GM23338 (cell line): ENCODE measurements at regions not wholly inside any gene's neighbourhood (a gene's known extent, or its start where the extent isn't known, plus 50 kb on each side); places are given as distances from the start of the nearest gene placed in this dataset.
"Not testable (repeated sequence)": the region's sequence is repeated elsewhere in the genome, so short reads cannot be mapped to it uniquely, and the experiment has no call there.

ENCODE experiments used
- ATAC-seq: fragments of 200-7000 bp; cut with Tn5 transposase; 3 replicates; pipeline ENCODE4 v1.9.1; 2020
- DNase-seq: peaks from one replicate; pipeline ENCODE4 v3.0.0-alpha.2; 2015; ENCODE audit warnings: low spot score
- H2AFZ ChIP-seq: fragments of 200-600 bp; sonication (generic); 2 replicates; pipeline ENCODE4 v1.8.0; 2016; ENCODE audit warnings: antibody characterized with exemption, mild to moderate bottlenecking, moderate library complexity
- H3F3A ChIP-seq: fragments of 200-600 bp; sonication (generic); replicated peaks from 2 replicates; pipeline ENCODE4 v1.8.0; 2017; ENCODE audit warnings: antibody characterized with exemption, mixed run types, low read depth
- H3K27ac ChIP-seq: fragments of 200-600 bp; sonication (generic); 2 replicates; pipeline ENCODE4 v1.6.1; 2016; ENCODE audit warnings: low read depth
- H3K27me3 ChIP-seq: fragments of 200-600 bp; sonication (generic); 2 replicates; pipeline ENCODE4 v1.8.0; 2016; ENCODE audit warnings: mild to moderate bottlenecking, mixed run types, moderate library complexity; ENCODE audit not compliant: insufficient read depth
- H3K36me3 ChIP-seq: fragments of 200-600 bp; sonication (generic); 2 replicates; pipeline ENCODE4 v1.8.0; 2016; ENCODE audit warnings: mild to moderate bottlenecking; ENCODE audit not compliant: insufficient read depth
- H3K4me1 ChIP-seq: fragments of 200-600 bp; sonication (generic); 2 replicates; pipeline ENCODE4 v1.8.0; 2016; ENCODE audit warnings: mild to moderate bottlenecking, moderate library complexity; ENCODE audit not compliant: insufficient read depth
- H3K4me2 ChIP-seq: fragments of 200-600 bp; sonication (generic); 2 replicates; pipeline ENCODE4 v1.7.1; 2017; ENCODE audit warnings: mixed run types
- H3K4me3 ChIP-seq: fragments of 200-600 bp; sonication (generic); 2 replicates; pipeline ENCODE4 v1.6.1; 2016; ENCODE audit warnings: mixed run types
- H3K79me2 ChIP-seq: fragments of 200-600 bp; sonication (generic); replicated peaks from 2 replicates; pipeline ENCODE4 v1.8.0; 2017; ENCODE audit warnings: mild to moderate bottlenecking; ENCODE audit not compliant: insufficient read depth
- H3K9me2 ChIP-seq: fragments of 200-600 bp; sonication (generic); 2 replicates; pipeline ENCODE4 v1.8.0; 2017; ENCODE audit not compliant: insufficient read depth
- H4K20me1 ChIP-seq: fragments of 200-600 bp; sonication (generic); replicated peaks from 2 replicates; pipeline ENCODE4 v1.8.0; 2017; ENCODE audit warnings: mild to moderate bottlenecking; ENCODE audit not compliant: insufficient read depth
- H3K27ac Mint-ChIP-seq: 2 replicates; pipeline ENCODE4 v1.8.0; 2020; ENCODE audit warnings: inconsistent platforms, mild to moderate bottlenecking, moderate library complexity, mixed read lengths
- H3K27me3 Mint-ChIP-seq: 3 replicates; pipeline ENCODE4 v1.8.0; 2022; ENCODE audit warnings: low read depth, mild to moderate bottlenecking, moderate library complexity, mixed read lengths, inconsistent platforms; ENCODE audit not compliant: insufficient read depth, poor library complexity
- H3K36me3 Mint-ChIP-seq: 3 replicates; pipeline ENCODE4 v1.8.0; 2021; ENCODE audit warnings: low read depth, mild to moderate bottlenecking, inconsistent platforms, moderate library complexity, mixed read lengths
- H3K4me1 Mint-ChIP-seq: 3 replicates; pipeline ENCODE4 v1.8.0; 2020; ENCODE audit warnings: mild to moderate bottlenecking, inconsistent platforms, mixed read lengths
- H3K4me3 Mint-ChIP-seq: 3 replicates; pipeline ENCODE4 v1.8.0; 2021; ENCODE audit warnings: moderate library complexity, mild to moderate bottlenecking, inconsistent platforms, mixed read lengths
- H3K9me3 Mint-ChIP-seq: 3 replicates; pipeline ENCODE4 v1.8.0; 2020; ENCODE audit warnings: moderate library complexity, mild to moderate bottlenecking, inconsistent platforms, mixed read lengths
- CREB1 ChIP-seq: fragments of 250-450 bp; sonication (Bioruptor Pico); IDR thresholded peaks from 2 replicates; pipeline ENCODE4 v1.5.0; 2020; ENCODE audit warnings: low read depth, mild to moderate bottlenecking, moderate library complexity
- CTCF ChIP-seq, 2 experiments: fragments of 200-600 bp in 1 of 2; sonication (generic) in 1 of 2; conservative IDR thresholded peaks; 2 replicates each; pipeline versions ENCODE4 v1.5.1 to v1.6.1; 2016 to 2017; ENCODE audit warnings: antibody characterized with exemption in 2 of 2, low read depth in 2 of 2, mild to moderate bottlenecking in 2 of 2, moderate library complexity in 1 of 2
- EZH2phosphoT487 ChIP-seq: fragments of 200-600 bp; sonication (generic); IDR thresholded peaks from one replicate; pipeline ENCODE4 v1.8.1; 2018; ENCODE audit warnings: antibody characterized with exemption; ENCODE audit not compliant: unreplicated experiment
- REST ChIP-seq: IDR thresholded peaks from one replicate; pipeline ENCODE4 v1.6.1; 2018; ENCODE audit warnings: antibody characterized with exemption; ENCODE audit not compliant: unreplicated experiment
- ZNF331 ChIP-seq: fragments of 250-450 bp; sonication (Bioruptor Pico); IDR thresholded peaks from 2 replicates; pipeline ENCODE4 v1.5.0; 2020; ENCODE audit warnings: low read depth, mild to moderate bottlenecking, moderate library complexity
- ZNF462 ChIP-seq: fragments of 250-450 bp; sonication (Bioruptor Pico); IDR thresholded peaks from 2 replicates; pipeline ENCODE4 v1.5.0; 2020; ENCODE audit warnings: mild to moderate bottlenecking, moderate library complexity

GRCh38 chr18:28422577-28422976 is 245.6 kb upstream of the CDH2 start (continued):
- TF ChIP-seq ZNF462 (CRISPR knock-in tag) (no peak), EZH2phosphoT487 (no peak), CREB1 (CRISPR knock-in tag) (no peak), REST (no peak), ZNF331 (CRISPR knock-in tag) (no peak), CTCF (conservative IDR thresholded peaks at IDR 0.05; ENCODE audit: low read depth in 2 of 2) (no peak)

GRCh38 chr18:28421950-28422349 is 245.0 kb upstream of the CDH2 start:
- H3K79me2 ChIP-seq, H3F3A ChIP-seq, H3K27me3 Mint-ChIP-seq, H3K4me2 ChIP-seq, H3K4me1 Mint-ChIP-seq, H3K27me3 ChIP-seq, H3K4me3 Mint-ChIP-seq, H3K27ac ChIP-seq, H2AFZ ChIP-seq, H3K4me3 ChIP-seq, H3K36me3 ChIP-seq, H3K4me1 ChIP-seq, H4K20me1 ChIP-seq, H3K27ac Mint-ChIP-seq, DNase-seq, H3K9me2 ChIP-seq, ATAC-seq: not testable (repeated sequence)
- H3K36me3 Mint-ChIP-seq, result peaks cover 19% of the 10 kb centered on the region
- peaks cover 33% of the 10 kb centered on the region for H3K9me3 Mint-ChIP-seq
